GM18519 (cell line): ENCODE measurements at regions not wholly inside any gene's neighbourhood (a gene's known extent, or its start where the extent isn't known, plus 50 kb on each side); places are given as distances from the start of the nearest gene placed in this dataset.
"Not testable (repeated sequence)": the region's sequence is repeated elsewhere in the genome, so short reads cannot be mapped to it uniquely, and the experiment has no call there.

ENCODE experiments used
- ATAC-seq: cut with Tn5 transposase; IDR thresholded peaks from one replicate; pipeline ENCODE4 v1.9.1; 2021; ENCODE audit warnings: mild to moderate bottlenecking, moderate library complexity; ENCODE audit not compliant: unreplicated experiment, low FRiP score

DNA sequence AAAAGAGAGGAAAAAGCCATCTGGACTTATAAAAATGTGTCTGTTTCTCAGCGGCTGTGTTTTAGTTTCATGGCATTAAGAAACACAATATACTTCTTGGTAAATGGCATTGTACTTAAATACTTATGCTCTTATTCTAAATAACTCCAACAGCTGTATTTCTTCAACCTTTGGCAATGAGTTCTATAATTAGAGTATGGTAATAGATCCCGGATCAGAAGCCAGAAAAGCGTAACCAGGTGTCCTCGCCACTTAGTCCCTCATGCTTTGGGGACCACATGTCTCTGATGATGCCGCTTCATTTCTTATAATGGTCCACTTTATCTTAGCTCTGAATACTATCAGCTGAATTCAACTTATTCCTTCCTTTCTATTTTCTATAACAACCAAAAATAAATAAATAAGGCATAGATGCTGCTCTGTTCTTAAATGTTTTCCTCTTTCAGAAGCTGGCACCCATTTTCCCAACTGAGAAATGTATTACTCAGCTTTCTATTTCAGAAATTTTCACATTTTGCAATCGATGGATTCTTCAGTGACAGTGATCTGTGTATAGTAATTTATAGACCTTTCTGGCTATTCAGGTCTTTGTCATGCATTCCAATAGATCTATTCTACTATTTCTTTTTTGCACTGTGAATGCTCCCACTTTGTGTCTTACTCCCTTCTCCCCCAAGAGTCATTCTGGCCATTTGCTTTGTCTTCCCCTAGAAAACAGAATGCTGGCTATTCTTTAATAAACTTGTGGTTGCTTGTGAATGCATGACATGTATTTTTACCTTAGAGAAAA is 87.6 kb upstream of the KBTBD8 start:
- ATAC-seq, result no peak

DNA sequence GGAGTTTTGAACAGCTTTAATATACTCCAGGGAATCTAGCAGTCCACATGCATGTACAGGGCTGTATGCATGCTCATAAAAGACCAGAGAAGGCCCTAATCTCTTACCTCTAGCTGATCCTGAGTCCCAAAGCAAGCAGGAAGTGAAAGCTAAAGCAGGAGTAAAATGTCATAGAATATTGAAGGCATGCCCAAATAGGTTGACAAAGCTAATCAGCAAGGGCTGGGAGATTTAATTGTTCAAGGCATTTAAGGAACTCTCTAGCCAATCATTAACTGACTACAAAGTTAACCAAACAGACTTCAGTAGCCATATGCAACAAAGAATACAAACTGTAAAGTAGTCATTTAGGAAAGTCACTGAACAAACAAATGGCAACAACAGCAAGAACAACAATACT is 85.8 kb upstream of the KBTBD8 start:
- ATAC-seq, result no peak

GRCh38 chr3:66922058-66922457 is 76.0 kb upstream of the KBTBD8 start:
- no peak for ATAC-seq

GRCh38 chr3:66923969-66924368 is 74.1 kb upstream of the KBTBD8 start:
- no peak for ATAC-seq

GRCh38 chr3:66928252-66928651 is 69.9 kb upstream of the KBTBD8 start:
- ATAC-seq, result no peak

DNA sequence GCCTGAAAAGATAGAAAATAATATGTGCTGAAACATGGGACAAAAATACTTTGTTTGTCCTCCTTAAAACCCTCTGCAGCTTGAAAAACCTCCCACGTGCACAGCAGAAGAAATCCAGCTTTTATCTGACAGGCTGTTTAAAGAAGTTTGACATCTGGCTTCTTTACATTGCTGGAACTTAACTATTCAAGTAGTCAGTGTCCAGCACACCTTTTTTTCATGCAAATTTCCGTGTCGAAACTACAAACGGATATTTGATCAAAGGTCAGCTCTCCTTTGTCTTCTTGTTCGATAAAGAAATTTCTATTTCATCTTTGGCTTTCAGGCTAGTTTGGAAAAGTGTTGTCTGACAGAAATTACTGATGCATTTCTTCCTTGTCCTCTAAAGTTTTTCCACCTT is 66.8 kb upstream of the KBTBD8 start:
- no peak for ATAC-seq

DNA sequence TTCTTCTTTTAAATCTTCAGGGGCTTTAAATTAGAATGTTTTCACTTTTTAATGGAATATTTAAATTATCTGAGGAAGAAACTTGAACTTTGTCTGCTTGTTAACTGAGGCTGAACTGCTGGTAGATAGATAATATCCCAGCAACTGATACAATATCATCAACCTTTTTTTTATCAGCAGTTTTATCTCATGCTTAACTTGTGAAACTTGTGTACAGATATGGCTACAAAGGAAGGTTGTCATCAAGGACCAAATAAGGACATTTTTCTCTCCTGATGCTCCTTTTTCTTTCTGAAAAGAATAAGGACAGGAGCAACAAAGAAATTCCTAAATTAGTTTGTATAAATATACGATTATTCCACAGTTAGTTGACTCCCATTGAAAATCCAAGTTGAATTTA is 66.4 kb upstream of the KBTBD8 start:
- no peak for ATAC-seq

- ATAC-seq, result no peak
Observed at GRCh38 chr3:66933233-66933632, 64.9 kb upstream of the KBTBD8 start.

DNA sequence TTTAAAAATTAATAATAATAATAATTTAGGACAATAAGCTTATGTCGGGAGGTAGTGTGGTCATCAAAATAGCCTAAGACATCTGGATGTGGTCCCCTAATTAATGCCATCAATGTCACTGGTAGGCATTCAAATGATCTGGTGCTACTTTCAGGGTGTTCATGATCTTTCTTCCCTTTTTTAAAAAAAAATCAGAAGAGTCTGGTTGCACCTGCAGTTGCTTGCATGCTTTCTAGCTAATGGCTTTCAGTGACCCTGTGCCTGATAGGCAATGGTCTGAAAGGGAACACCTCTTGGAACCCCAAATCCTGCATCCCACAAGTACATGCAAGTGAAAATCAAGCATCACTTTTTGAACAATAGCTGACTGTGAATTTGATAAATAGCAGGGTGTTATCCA is 64.1 kb upstream of the KBTBD8 start:
- no peak for ATAC-seq

GRCh38 chr3:66934725-66935124 is 63.4 kb upstream of the KBTBD8 start:
- ATAC-seq, result no peak

DNA sequence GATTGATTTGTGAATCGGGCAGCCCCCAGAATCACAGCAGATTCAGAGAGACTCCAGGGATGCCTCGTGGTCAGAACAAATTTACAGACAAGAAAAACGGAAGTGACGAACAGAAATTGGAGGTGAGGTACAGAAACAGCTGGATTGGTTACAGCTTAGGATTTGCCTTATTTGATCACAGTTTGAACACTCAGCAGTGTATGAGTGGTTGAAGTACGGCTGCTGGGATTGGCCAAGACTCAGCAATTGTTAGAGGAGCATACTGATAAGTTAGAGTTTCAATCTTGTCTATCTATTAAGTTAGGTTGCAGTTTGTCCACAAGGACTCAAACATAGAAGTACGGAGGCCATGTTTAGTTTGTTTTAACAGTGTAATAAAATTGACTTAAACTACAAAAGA is 61.1 kb upstream of the KBTBD8 start:
- not testable (repeated sequence) for ATAC-seq

GRCh38 chr3:66938338-66938963 is 59.7 kb upstream of the KBTBD8 start:
- peak; percentile 80 for ATAC-seq

- no peak for ATAC-seq
Observed at GRCh38 chr3:66948041-66948440, 50.1 kb upstream of the KBTBD8 start.
